ENCODE measurements at regions not wholly inside any gene's neighbourhood (a gene's known extent, or its start where the extent isn't known, plus 50 kb on each side); places are given as distances from the start of the nearest gene placed in this dataset.

DNA sequence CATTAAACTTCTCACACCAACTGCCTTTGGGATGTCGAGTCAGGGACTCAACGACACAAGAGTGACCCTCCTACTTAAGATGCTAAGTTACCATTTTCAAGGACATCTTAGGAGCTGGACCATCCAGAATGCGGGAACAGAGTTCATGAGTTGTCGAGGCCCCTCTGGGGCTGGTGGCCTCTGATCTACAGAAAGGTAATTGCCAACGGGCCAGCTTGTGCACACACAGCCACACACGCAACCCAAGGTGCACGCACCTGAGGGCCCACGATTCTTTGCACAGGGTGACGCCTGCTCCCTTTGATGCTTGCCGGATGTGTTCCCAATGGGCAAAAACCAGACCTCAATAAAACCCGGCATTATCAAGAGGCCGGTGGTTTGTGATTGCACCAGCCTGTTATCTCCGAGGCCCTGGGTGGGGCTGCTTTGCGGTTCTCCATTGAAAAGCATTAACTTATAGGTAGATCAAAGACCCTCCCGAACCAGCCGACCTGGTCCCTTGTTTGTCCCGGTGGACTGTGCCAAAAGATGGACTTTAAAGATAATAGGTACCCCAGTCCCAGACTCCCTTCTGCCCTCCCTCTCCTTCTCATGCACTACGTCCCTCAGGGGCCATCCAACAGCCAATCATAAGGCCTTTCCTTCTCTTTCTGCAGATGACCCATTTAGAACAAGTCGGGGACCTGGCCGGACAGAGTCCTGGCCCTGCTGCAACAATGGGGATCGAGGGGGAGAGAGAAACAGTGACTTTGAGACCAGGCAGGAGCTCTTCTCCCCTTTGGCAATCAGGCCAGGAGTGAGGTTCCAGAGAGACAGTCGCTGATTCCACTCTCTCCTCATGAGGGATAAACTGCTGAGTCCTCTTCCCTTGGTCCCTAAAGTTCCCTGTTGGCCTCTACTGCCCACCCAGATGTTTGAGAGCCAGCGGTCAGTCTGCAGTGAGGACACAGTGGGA, 292.5 kb downstream of the SOX9 start:
- ATAC-seq, result no peak

DNA sequence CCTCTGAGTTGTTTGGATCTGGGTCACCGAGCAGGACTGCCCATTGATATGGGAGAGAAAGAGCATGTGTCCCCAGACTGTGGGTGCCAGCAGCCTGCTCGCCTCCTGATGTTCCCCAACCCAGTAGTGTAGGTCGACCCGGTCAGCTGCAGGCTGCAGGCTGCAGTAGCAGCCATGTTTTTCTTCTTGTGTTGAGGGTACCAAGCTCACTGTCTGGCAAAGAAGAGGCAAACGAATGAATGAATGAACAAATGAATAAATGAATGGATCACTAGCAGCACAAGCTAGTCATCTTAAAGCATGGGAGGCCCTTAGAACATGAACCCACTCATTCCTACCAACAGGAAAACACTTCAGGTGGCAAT, 293.2 kb downstream of the SOX9 start:
- no peak for ATAC-seq

DNA sequence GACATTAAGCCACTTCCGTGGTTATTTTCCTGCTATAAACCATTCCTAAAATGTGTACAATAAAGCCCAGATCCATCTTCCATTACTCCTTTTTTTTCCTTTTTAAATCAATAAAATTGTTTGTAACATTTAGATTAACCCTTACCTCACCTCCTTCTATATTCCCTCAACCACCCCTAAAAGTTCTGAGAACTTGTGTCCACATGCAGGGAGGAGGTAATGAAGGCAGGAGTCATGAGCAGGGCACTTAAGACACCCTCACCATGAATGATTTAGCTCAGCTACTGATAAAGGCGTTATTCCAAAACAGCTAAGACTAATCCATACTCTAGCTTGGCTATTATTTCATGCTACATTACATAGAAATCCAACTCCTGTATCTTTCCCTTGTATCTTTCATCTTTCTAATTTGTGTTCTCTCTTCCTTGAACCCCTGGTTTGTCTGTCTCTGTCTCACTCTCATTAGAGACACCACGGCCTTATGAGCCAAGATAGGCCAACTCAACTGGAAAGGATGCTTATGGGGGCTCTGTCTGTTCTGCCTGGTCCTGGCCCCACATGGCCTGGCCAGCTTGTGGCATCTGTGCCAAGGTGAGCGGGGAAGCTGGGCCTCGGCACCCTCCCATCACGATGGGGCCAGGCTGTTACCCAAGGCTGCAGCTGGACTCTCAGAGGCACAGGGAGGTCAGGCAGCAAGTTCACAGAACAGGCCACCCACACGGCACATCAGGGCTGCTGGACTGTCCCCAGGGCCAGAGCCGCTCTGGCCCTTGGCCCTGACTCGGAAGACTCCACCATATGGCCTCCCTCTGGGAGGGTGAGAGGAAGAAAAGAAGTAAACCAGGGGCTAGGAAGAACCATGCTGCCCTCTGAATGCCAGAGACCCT, 294.4 kb downstream of the SOX9 start:
- ATAC-seq, result no peak

DNA sequence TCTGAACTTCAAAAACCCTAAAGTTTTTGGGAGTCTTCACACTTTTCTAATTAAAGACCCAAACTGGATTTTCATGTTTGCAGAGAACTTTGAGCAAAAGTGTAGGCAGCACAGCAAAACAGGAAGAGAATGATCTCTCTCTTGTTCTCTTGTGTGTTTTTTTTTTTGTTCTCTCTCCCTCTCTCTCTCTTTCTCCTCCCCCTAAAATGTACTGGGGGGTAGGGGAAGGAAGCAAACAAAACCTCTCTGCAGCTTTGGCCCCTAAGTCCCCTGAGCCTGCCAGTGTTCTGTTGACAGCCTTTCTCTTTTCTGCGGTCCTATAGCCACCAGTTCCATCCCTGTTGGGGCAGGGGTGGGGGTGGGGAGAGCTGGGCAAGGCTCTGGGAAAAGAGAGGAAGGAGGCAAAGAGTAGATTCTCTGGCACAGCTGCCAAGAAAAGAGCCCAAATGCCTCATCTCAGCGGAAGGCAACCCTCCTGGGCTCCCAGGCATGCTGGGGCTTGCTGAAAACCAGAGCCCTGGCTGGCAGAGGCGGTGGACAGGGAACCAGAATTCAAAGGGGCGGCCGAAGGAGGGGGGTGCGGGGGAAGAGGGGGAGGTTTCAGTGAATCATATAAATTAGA, 295.3 kb downstream of the SOX9 start:
- peak; percentile 45 for ATAC-seq

DNA sequence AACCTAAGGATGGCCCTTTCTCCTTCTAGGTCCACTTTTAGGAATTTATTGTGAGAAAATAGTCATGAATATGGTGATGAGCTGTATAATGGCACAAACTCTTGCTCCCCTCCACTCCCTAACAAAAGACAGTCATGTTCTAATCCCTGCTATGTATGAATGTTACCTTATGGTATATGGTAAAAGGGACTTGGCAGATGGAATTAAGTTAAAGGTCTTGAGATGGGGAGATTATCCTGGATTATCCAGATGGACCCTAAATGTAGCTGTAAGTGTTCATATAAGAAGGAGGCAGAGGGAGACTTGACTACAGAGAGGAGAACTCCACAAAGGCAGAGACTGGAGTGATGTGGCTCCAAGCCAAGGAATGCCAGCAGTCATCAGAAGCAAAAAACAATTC, 296.1 kb downstream of the SOX9 start:
- no peak for ATAC-seq

DNA sequence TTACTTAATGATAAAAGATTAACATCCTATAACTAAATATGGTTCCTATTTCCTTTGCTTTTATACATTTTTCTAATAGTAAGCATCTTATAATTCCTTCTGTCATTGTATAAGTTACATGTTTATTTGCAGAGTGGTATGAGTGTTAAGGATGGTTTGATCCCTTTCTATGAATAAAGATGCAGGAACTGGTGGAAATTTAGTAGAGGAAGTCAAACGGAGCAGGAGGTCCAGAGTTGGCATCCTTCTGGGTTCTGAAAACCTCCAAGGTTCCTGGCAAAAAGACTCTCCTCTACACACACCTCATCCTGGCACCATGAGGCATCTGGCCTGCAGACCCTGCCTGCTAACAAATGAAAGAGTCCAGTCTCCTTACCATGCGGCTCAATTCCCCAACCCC, 296.8 kb downstream of the SOX9 start:
- ATAC-seq, result no peak

DNA sequence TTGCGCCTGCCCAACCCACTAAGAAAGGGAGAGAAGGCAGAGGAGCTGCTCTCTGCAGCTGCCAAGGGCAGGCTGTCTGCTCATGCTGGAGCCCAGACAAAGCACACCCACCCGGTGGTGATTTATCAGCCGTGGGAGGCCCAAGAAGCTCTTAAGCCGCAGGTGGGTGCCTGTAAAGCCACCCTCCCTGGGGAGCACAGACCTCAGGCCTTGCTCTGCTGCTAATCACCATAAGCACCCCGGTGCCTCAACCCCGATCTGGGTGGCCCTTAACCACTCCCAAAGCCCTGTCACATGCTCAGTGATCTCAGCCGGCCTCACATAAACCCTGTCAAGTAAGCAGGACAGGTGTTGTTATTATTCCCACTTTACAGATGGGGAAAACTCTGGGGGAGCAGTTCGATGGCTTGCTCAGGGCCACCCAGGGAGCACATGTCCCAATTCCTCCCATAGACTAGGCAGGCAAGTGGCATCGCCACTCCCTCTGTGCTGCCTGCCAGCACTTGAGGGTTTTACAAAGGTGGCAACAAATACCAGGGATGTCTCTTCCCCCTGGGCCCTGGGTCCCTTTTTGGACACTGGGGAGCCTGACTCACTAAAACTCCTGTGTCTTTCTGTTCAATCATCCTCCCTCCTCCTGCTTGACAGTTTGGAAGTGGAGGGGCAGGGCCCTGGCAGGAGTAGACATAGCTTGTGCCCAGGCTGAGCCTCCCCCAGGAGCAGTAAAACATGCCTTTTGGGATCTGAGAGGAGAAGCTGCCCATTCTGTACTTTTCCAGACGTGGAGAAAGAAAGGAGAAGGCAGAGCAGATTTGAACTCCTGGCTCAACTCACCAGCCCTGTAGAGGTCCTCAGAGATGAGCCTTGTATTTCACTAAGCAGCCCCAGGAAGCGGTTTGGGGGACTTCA, 299.3 kb downstream of the SOX9 start:
- peak; percentile 53 for ATAC-seq

DNA sequence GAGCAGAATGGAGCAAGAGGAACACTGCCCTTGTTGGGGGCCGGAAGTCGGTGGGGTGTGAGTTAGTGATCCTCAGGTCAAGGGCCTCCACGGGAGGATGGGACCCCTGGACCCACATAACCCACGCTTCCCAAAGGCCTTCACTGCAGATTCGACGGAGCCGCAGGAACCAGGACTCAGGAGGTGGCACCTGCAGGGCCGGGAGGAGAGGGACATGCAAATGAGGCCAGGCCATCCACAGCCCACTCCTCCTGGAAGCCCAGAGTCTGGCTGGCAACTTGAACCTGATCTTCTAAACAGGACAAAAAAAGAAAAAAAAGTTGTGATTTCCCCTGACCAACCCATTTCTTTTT, 299.9 kb downstream of the SOX9 start:
- ATAC-seq, result no peak

DNA sequence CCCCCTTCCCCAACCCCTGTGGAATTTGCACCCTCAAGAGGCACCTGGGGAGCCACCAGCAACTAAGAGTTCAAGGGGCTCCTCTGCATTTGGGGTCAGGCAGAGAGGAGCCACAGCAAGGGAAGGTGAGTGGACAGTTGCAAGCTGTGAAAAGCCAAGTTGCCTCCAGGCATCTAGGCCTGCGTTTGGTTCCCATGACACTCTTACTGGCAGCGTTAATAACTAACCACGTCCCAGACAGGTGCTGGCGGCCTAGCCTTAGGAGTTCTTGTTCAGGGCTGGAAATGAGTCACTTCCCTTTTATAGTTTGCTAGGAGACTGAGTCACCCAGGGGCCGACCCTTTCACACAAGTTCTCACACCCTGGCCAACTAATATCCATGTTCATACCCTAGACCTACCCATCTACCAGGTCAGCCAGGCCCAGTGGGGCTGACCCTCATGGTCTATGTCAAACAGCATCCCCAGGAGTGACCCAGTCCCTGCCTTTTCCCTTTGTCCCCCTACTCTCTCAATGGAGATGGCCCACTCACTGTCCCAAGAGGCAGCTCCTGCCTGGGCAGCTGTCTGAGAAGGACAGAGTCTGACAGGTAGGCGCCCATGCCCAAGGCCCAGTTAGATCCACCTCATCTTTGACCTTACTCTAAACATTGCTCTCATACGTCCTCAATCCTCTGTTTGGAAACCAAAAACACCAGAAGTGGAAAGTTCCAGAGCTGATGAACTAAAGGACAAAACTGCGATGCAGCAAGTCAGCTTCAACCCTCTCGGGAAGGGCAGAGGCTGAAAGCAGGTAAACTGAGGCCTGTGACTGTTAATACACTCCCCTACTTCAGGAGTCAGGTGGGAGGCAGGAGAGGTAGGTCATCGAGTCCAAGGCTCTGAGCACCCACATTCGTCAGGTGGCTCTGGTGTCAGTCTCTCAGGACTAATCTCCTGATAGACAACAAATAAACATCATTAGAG, 300.6 kb downstream of the SOX9 start:
- peak; percentile 89 for ATAC-seq

DNA sequence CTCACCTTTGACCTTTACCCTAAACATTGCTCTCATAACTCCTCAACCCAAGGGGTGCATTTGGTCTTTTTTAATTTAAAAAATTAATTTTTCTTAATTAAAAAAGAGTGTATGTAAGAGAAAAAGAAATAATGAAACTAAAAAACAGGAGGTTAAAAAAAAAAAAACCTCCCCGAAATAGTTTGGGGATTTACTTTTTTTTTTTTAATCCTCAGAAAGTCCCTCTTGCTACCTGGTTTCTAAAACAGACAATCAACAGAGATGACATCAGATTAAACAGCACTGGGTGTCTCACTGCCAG, 301.3 kb downstream of the SOX9 start:
- ATAC-seq, result no peak

DNA sequence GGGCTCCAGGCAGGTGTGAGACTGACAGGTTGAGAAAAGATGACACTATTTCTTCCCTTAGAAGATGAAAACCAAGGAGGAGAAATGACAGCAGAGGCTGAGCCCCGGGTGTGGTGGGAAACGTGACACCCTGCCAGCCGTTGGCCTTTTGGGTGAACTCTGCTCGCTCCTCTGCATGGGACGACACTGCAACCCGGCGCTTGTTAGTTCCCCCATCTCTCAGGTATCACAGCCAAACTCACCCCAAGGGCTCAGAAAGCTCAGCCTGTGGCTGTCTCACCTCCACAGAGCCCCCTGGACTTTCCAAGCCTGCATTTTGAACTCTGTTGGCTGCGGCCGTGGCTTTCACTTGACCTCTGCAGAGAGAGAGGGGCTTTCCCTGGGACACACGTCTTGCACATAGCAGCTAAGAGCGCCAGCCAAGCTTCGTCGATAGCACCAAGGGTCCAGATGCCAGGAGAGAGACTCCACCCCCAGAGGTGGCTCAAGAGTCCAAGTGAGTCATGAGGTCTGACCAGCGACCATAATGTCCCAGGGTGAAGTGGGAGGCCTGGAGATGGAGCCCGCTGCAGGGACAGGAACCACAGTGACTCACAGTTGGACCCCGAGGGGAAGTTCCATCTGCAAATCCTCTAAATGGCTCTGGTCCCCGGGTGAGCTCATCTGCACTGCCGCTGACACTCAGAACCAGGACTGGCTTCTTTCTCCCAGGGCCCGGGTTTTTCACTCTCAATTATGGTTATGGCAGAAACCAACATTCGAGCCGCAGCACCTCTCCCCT, 301.9 kb downstream of the SOX9 start:
- ATAC-seq, result peak; percentile 7

DNA sequence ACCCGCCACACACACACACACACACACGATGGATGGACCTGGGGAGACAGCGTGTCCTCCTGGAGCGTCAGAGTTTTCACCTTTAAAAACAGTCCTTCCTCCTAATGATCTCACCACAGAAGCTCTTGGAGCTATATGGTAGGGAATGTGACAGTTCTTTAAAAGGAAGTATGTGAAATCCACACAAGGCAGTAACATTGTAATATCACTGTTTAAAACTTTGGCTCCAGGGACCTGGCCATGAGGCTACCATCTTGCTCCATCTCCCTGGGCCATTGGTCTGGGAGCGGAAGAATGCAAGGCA, 302.4 kb downstream of the SOX9 start:
- ATAC-seq, result no peak

DNA sequence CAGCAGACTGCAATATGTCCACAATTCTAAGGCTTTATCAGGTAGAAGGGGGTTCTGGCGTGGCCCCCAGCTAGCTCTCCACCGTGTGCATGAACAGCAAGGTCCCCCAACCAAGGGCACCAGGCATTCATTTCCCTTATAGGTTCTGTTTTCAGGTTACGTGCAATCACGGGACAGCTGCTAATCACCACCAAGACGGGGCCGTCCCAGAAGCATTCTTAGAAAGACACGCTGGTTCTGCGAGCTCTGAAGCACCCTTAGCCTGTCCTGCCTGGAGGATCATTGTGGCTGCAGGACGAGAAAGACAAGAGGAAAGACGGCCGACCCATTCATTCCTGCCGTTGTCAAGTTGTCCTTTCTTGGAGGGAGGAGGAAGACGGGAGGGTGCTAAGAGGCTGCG, 302.9 kb downstream of the SOX9 start:
- no peak for ATAC-seq

DNA sequence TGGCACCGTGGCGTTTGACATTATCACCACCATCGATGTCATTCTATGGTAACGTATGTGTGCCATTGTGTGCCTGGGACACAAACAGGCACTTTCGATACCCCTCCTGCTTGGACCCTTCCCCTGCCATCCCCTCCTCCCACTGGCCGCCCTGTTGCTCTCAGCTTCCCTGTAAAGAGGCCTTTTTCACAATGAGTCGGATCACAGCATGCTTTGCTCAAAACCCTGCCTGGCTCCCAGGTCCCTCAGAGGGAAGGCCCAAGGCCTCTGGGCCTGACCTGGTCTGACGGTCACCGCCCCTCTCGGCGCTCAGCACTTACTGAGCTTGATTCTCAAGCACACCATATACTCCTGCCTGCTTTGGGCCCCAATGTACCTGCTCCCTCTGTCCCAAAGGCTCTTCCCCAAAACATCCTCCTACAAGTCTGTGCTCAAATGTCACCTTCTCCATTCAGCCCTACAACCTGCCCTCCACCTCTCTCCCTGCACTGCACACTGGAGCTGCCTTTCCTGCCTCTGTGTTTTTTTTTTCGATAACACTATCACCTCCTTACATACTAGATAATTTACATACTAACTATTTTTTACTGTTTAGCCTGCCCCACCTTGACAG, 303.8 kb downstream of the SOX9 start:
- ATAC-seq, result no peak

DNA sequence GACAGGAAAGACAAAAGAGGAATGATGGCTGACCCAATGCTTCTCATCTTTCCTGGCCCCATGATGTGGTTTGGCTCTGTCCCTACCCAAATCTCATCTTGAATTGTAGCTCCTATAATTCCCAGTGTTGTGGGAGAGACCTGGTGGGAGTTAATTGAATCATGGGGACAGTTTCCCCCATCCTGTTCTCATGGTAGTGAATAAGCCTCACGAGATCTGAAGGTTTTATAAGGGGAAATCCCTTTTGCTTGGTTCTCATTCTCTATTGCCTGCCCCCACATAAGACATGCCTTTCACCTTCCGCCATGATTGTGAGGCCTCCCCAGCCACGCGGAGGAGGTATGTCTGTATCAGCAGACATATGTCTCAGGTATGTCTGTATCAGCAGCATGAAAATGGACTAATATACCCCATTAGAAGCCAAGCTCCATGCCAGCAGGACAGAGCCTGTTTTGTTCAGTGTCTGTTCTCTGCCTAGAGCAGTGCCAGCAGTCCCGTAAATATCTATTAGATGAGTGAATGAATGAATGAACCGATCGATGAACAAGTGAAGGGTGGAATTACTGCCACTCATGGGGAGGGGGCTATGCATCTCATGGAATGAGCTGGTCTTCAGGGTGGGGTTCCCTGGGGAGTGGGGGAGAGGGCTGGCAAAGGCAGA, 304.4 kb downstream of the SOX9 start:
- ATAC-seq, result no peak

DNA sequence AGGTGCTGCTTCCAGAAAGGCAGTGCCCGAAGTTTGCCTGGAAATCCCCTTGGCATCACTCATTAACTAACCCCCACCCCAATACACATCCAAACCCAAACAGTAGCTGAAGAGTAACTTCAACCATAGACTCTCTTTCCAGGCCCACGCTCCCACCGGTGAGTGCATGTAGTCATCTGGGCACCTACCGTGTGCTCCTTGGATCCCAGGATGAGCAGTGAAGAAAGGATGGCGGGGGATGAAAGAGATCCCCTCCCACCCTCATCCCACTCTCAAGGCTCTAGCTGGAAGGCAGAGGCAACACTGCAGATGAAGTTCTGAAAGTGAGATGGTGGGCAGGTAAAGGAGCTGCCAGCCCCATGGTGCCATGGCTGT, 305.0 kb downstream of the SOX9 start:
- no peak for ATAC-seq

DNA sequence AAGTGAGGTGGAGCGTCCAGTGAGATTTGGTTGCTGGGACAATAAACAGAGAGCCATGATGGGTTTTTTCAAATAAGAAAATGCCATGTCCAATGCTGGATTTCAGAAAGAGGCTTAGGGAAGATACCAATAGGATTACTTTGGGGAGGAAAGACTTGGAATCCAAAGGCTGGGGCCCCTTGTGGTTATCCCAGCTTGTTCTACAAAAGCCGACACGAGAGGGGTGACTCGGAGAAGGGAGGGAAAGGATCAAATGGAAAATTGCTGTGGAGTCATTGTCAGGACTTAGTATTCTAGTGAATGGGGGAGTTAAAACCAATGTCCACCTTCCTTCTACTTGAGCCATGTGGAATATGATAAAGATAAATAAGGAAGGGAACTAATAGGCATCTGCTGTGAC, 305.5 kb downstream of the SOX9 start:
- no peak for ATAC-seq

DNA sequence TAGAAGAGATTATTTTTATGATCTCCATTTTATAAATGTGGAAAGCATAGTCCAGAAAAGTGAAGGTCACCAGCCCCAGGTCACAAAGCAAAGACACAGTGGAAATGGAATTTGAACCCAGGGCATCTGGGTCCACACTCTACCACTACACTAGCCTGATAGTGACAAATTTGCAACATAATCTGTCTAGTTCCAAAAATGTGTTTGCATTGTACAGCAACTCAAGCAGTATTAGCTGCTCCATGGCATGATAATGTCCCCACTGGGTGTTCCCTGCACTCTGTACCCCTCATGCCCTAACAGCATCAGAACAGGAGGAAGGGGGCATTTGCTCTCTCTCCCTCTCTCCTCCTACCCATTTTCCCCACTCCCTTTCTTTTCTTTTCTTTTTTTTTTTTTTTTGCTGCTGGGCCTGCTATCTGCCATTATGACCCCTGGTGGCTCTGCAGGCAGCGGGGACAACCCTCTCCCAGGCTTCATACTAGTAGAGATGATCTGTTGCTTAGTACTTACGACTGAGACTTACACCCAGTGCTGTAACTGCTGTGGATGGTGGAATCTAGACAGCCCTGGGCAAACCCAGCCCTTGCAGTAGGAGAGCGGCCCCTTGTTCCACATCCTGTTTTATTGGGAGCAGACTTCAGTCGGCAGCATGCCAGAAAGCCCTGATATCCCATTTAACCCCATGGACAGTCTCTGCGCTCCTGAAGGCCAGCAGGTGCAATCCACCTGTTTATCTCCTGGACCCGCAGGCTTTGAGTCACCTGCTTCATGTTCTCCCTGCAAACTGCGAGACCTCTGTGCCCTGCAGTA, 306.3 kb downstream of the SOX9 start:
- no peak for ATAC-seq

DNA sequence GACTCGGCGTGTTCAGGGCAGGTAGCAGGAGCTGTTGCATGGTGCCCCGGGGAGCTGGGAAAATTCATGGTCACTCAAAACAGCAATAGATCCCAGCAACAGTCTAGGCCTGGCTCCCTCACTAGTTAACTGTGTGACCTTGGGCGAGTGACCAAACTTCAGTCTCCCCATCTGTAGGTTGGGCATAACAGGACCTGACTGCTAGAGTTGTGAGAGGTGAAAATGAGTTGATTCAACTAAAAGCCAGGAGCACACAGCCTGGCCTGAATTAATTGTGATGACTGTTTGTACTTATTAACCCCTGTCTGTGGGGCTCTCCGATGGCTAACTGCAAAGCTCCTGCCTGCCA, 306.9 kb downstream of the SOX9 start:
- no peak for ATAC-seq
